HepG2 (cell line): ENCODE measurements at regions not wholly inside any gene's neighbourhood (a gene's known extent, or its start where the extent isn't known, plus 50 kb on each side); places are given as distances from the start of the nearest gene placed in this dataset.
"Not testable (repeated sequence)": the region's sequence is repeated elsewhere in the genome, so short reads cannot be mapped to it uniquely, and the experiment has no call there.

Experiments
- ATAC-seq: fragments of 200-7000 bp; cut with Tn5 transposase; 3 replicates; pipeline ENCODE4 v1.9.1; 2020; ENCODE audit warnings: mild to moderate bottlenecking, moderate library complexity
- BruUV-seq: library from RNA; stranded (reverse); fragments of 400-500 nt; replicated peaks from 2 replicates; lab custom pipeline; 2021; lab: Mats Ljungman, UMichigan
- CTCF ChIA-PET: fragments of 300-600 bp; formaldehyde crosslinking; extraction: SDS; loops from one replicate; lab custom pipeline; 2021; ENCODE audit warnings: low total read pairs, inconsistent platforms, low intra/inter-chr PET ratio; lab: Yijun Ruan, JAX
- POLR2A ChIA-PET: fragments of 350-600 bp; sonication (Branson Sonifier 250); formaldehyde crosslinking; loops from one replicate; lab custom pipeline; 2020; ENCODE audit warnings: antibody characterized with exemption, inconsistent platforms; lab: Yijun Ruan, JAX
- DNase-seq: peaks from one replicate; pipeline ENCODE4 v3.0.0-alpha.2; 2015; ENCODE audit warnings: low spot score
- FAIRE-seq: peaks from 3 replicates; lab custom pipeline; 2011; peaks lifted over from hg19 to GRCh38; lab: Jason Lieb, UNC
- H2AFZ ChIP-seq: one replicate; pipeline ENCODE4 v1.6.1; 2011; ENCODE audit warnings: low read length, inconsistent platforms
- H3K27ac ChIP-seq: fragments of 300-600 bp; 3 replicates; pipeline ENCODE4 v1.8.0; 2011; ENCODE audit warnings: mixed run types, mild to moderate bottlenecking, mixed read lengths, low read length, inconsistent platforms; ENCODE audit not compliant: insufficient read depth; ENCODE audit errors: extremely low read length
- H3K27me3 ChIP-seq, 2 experiments: fragments of 200-600 bp in 1 of 2; 2 replicates in 1 of 2; 3 replicates in 1 of 2; pipeline versions ENCODE4 v1.6.0 to v1.8.0; 2011; ENCODE audit warnings: low read length in 2 of 2, mild to moderate bottlenecking in 2 of 2, moderate library complexity in 2 of 2, inconsistent platforms in 1 of 2; ENCODE audit not compliant: insufficient read depth in 2 of 2, control insufficient read depth in 1 of 2
- H3K36me3 ChIP-seq, 2 experiments: fragments of 200-600 bp in 1 of 2; replicated peaks in 1 of 2; 2 replicates in 1 of 2; 3 replicates in 1 of 2; pipeline versions ENCODE4 v1.5.1 to v1.8.0; 2011; ENCODE audit warnings: low read length in 2 of 2, inconsistent platforms in 1 of 2; ENCODE audit not compliant: insufficient read depth in 2 of 2, control insufficient read depth in 1 of 2
- H3K4me1 ChIP-seq: 2 replicates; pipeline ENCODE4 v1.5.1; 2012; ENCODE audit warnings: low read length, inconsistent platforms; ENCODE audit not compliant: insufficient read depth
- H3K4me2 ChIP-seq: 2 replicates; pipeline ENCODE4 v1.6.0; 2011; ENCODE audit warnings: low read depth, low read length, inconsistent platforms
- H3K4me3 ChIP-seq, 3 experiments: fragments of 200-600 bp in 1 of 3; sonication (generic), shearing (Covaris generic) in 1 of 3; replicated peaks in 1 of 3; 2 replicates each; pipeline ENCODE4 v1.5.1; 2011 to 2016; ENCODE audit warnings: low read length in 3 of 3, inconsistent platforms in 2 of 3, low read depth in 2 of 3, mild to moderate bottlenecking in 2 of 3, control low read depth in 1 of 3, mixed read lengths in 1 of 3; ENCODE audit not compliant: insufficient read depth in 1 of 3
- H3K79me2 ChIP-seq: one replicate; pipeline ENCODE4 v1.6.1; 2011; ENCODE audit warnings: low read length, inconsistent platforms; ENCODE audit not compliant: insufficient read depth
- H3K9ac ChIP-seq: 2 replicates; pipeline ENCODE4 v1.6.0; 2011; ENCODE audit warnings: mild to moderate bottlenecking, low read depth, low read length, inconsistent platforms; ENCODE audit not compliant: insufficient read depth
- H3K9me3 ChIP-seq: 2 replicates; pipeline ENCODE4 v1.5.1; 2012; ENCODE audit warnings: mild to moderate bottlenecking, low read length
- H4K20me1 ChIP-seq: 2 replicates; pipeline ENCODE4 v1.6.0; 2011; ENCODE audit warnings: inconsistent platforms, mild to moderate bottlenecking, low read length, moderate library complexity; ENCODE audit not compliant: insufficient read depth
- CHCHD3 ChIP-seq: sonication (generic); formaldehyde crosslinking; IDR thresholded peaks from 2 replicates; pipeline ENCODE4 v1.8.0; 2022; ENCODE audit warnings: mild to moderate bottlenecking, missing genetic modification reagents, moderate library complexity
- DR1 ChIP-seq: sonication (generic); formaldehyde crosslinking; IDR thresholded peaks from 2 replicates; pipeline ENCODE4 v1.8.0; 2021; ENCODE audit warnings: mild to moderate bottlenecking, missing genetic modification reagents, inconsistent platforms
- EP300 ChIP-seq, 3 experiments: sonication (generic) in 1 of 3; formaldehyde crosslinking in 1 of 3; IDR thresholded peaks; 2 replicates each; pipeline versions ENCODE4 v1.5.1 to v1.6.1; 2011 to 2020; ENCODE audit warnings: low read depth in 2 of 3, low read length in 2 of 3, borderline replicate concordance in 1 of 3, improper control_type of control experiment in 1 of 3, mild to moderate bottlenecking in 1 of 3, missing genetic modification reagents in 1 of 3, moderate library complexity in 1 of 3
- GATA4 ChIP-seq: sonication (generic); IDR thresholded peaks from 2 replicates; pipeline ENCODE4 v1.6.1; 2016; ENCODE audit warnings: antibody characterized with exemption, low read depth, borderline replicate concordance
- HHEX ChIP-seq: IDR thresholded peaks from 2 replicates; pipeline ENCODE4 v1.6.1; 2016; ENCODE audit warnings: control low read depth
- HNRNPH1 ChIP-seq: fragments of 200-400 bp; formaldehyde crosslinking; optimal IDR thresholded peaks from 2 replicates; pipeline ENCODE3; 2017; ENCODE audit warnings: mild to moderate bottlenecking, low read depth, low read length
- TEAD3 ChIP-seq: optimal IDR thresholded peaks from 2 replicates; pipeline ENCODE3; 2016; ENCODE audit warnings: borderline replicate concordance
- TGIF2 ChIP-seq: IDR thresholded peaks from 2 replicates; pipeline ENCODE4 v1.6.1; 2016; ENCODE audit warnings: control low read depth, missing compliant biosample characterization
- ZFX ChIP-seq: sonication (generic); formaldehyde crosslinking; IDR thresholded peaks from 2 replicates; pipeline ENCODE4 v1.4.0; 2020; ENCODE audit warnings: mild to moderate bottlenecking, low read depth, missing genetic modification reagents, moderate library complexity
- ZNF563 ChIP-seq: sonication (generic); formaldehyde crosslinking; IDR thresholded peaks from 2 replicates; pipeline ENCODE4 v1.8.0; 2022; ENCODE audit warnings: mild to moderate bottlenecking, moderate library complexity, missing genetic modification reagents
- WGBS: methylation state at CpG from one replicate; pipeline ENCODE4 v1.1.6; 2017; ENCODE audit warnings: low lambda C conversion rate; 5-methylcytosine and 5-hydroxymethylcytosine counted together
- in situ Hi-C: cut with HindIII; loops from 2 replicates; pipeline ENCODE4 v1.10.0; 2017; ENCODE audit warnings: low pct_unique_long_range_greater_than_20kb; ENCODE audit not compliant: extremely low pct_ligation_motif_present
- intact Hi-C: fragments of 100-400 bp; cut with micrococcal nuclease; formaldehyde crosslinking; loops from one replicate; pipeline ENCODE4 v1.10.0; 2022; ENCODE audit not compliant: unreplicated experiment
- TF ChIP-seq, protein P1 (sequence below): conservative IDR thresholded peaks from 2 replicates; pipeline ENCODE4 v1.6.1; 2018; ENCODE audit warnings: missing genetic modification reagents

DNA sequence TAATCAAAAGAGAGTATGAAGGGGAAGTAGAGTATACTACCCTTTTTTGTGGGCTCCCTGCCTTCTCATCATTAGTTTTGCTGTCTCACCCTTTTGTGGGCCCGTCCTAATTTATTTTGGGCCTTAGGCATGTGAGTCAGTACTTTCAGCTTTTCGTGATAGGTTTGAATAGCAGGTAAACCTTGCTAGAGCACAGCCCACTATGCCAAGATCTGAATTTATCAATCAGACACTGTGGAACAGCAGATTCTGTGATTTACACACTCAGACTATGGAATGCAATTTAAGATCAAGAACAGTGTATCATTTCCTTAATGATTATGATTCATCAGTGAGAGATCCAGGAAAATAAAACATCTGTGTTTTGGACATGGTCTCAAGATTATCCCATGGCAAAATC is 1117.1 kb downstream of the KHDRBS2 start:
- DNase-seq, result no peak
- no TSS peak for BruUV-seq
- H3K27ac ChIP-seq, result no peak overlapping the region
- in situ Hi-C loops, result no loop called here
- intact Hi-C loops, result no loop called here
- no peak overlapping the region for H2AFZ ChIP-seq
- TF ChIP-seq TEAD3 (CRISPR knock-in tag) (no peak), ZFX (no peak), HHEX (CRISPR knock-in tag) (no peak), HNRNPH1 (no peak), DR1 (CRISPR knock-in tag) (no peak), CHCHD3 (no peak), GATA4 (no peak), EP300 (IDR thresholded peaks at IDR 0.05; ENCODE audit: low read depth in 2 of 2, low read length in 2 of 2) (no peak), EP300 (CRISPR knock-in tag; IDR thresholded peaks at IDR 0.05; ENCODE audit: borderline replicate concordance) (no peak), ZNF563 (CRISPR knock-in tag) (no peak), TGIF2 (CRISPR knock-in tag) (no peak)
- TF ChIP-seq, protein P1, sequence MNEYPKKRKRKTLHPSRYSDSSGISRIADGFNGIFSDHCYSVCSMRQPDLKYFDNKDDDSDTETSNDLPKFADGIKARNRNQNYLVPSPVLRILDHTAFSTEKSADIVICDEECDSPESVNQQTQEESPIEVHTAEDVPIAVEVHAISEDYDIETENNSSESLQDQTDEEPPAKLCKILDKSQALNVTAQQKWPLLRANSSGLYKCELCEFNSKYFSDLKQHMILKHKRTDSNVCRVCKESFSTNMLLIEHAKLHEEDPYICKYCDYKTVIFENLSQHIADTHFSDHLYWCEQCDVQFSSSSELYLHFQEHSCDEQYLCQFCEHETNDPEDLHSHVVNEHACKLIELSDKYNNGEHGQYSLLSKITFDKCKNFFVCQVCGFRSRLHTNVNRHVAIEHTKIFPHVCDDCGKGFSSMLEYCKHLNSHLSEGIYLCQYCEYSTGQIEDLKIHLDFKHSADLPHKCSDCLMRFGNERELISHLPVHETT, result no peak
- TF ChIP-seq, all 625 proteins: peak for 0
- ATAC-seq, result no peak
- Histone ChIP-seq H3K27me3 (no peaks in the 10 kb centered on the region), H4K20me1 (no peaks in the 10 kb centered on the region), H3K4me3 (no peak overlapping the region), H3K9ac (no peak overlapping the region), H3K4me1 (no peaks in the 10 kb centered on the region), H3K4me2 (no peak overlapping the region), H3K9me3 (peaks cover 80% of the 10 kb centered on the region), H3K36me3 (no peaks in the 10 kb centered on the region), H3K79me2 (no peaks in the 10 kb centered on the region)
- ChIA-PET POLR2A (no interaction called here), CTCF (no interaction called here)
- no peak for FAIRE-seq
- WGBS, result 4% methylated on average over 2 of the region's 2 CpGs

GRCh38 chr6:61149039-61149438 is 1137.0 kb downstream of the KHDRBS2 start:
- intact Hi-C loops, result not testable (repeated sequence)

DNA sequence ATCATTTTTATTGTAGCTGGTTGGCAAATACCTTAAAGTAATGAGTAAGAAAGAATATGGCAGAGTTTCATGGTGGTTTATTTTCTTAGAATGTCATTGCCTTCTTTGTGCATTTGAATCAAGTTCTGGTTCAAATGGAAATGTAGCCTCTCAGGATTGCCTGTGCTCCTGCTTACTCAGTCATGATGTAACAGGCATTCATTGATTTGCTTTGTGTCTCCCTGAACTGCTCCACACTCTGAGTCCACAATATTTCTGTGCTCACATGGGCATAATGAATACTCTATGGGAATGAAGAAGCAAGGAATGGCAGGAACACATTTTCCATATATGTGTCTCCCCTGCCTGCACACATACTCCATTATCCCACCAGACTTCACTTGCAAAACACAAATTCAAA is 1143.8 kb downstream of the KHDRBS2 start:
- H3K79me2 ChIP-seq, H3K36me3 ChIP-seq, POLR2A ChIA-PET, BruUV-seq, H3K27me3 ChIP-seq, in situ Hi-C loops, intact Hi-C loops, H2AFZ ChIP-seq, H4K20me1 ChIP-seq, H3K4me1 ChIP-seq, H3K9ac ChIP-seq, H3K27ac ChIP-seq, H3K4me3 ChIP-seq, ATAC-seq, CTCF ChIA-PET, H3K4me2 ChIP-seq, FAIRE-seq, DNase-seq: not testable (repeated sequence)
- peaks cover 64% of the 10 kb centered on the region for H3K9me3 ChIP-seq

More at GRCh38 chr6:61149039-61149438, 1137.0 kb downstream of the KHDRBS2 start:
- H3K27me3 ChIP-seq, POLR2A ChIA-PET, H3K4me1 ChIP-seq, H3K27ac ChIP-seq, CTCF ChIA-PET, DNase-seq, in situ Hi-C loops, H2AFZ ChIP-seq, H3K4me3 ChIP-seq, BruUV-seq, ATAC-seq, H3K4me2 ChIP-seq, H3K9ac ChIP-seq, H4K20me1 ChIP-seq, H3K79me2 ChIP-seq, H3K36me3 ChIP-seq, FAIRE-seq: not testable (repeated sequence)
- 0% methylated on average over 2 of the region's 3 CpGs for WGBS
- peaks cover 69% of the 10 kb centered on the region for H3K9me3 ChIP-seq
